Cerebellar nuclear complex (tissue), 1 donor: ENCODE measurements at regions not wholly inside any gene's neighbourhood (a gene's known extent, or its start where the extent isn't known, plus 50 kb on each side); places are given as distances from the start of the nearest gene placed in this dataset.

Experiments used
- DNase-seq, 2 experiments: peaks; one replicate each; lab custom pipeline; 2025; lab: John Stamatoyannopoulos, UW

- DNase-seq = no peak
Observed at GRCh38 chr4:11765849-11766453, 337.3 kb upstream of the HS3ST1 start.

GRCh38 chr4:11748164-11748872 is 319.6 kb upstream of the HS3ST1 start:
- no peak for DNase-seq

- DNase-seq = no peak
Observed at GRCh38 chr4:11746734-11747133, 318.0 kb upstream of the HS3ST1 start.

GRCh38 chr4:11743976-11744375 is 315.3 kb upstream of the HS3ST1 start:
- DNase-seq = no peak

GRCh38 chr4:11743236-11743635 is 314.5 kb upstream of the HS3ST1 start:
- DNase-seq = no peak

GRCh38 chr4:11741190-11741652 is 312.5 kb upstream of the HS3ST1 start:
- DNase-seq = no peak

- DNase-seq = no peak
Observed at GRCh38 chr4:11739992-11740391, 311.3 kb upstream of the HS3ST1 start.

- no peak for DNase-seq
Observed at GRCh38 chr4:11736978-11737377, 308.3 kb upstream of the HS3ST1 start.

- DNase-seq = no peak
Observed at GRCh38 chr4:11735651-11736050, 307.0 kb upstream of the HS3ST1 start.

- DNase-seq = no peak
Observed at GRCh38 chr4:11732155-11732554, 303.5 kb upstream of the HS3ST1 start.

GRCh38 chr4:11730545-11730944 is 301.9 kb upstream of the HS3ST1 start:
- no peak for DNase-seq

- DNase-seq = no peak
Observed at GRCh38 chr4:11729548-11729947, 300.9 kb upstream of the HS3ST1 start.

GRCh38 chr4:11727903-11728564 is 299.3 kb upstream of the HS3ST1 start:
- DNase-seq = no peak

GRCh38 chr4:11724731-11725130 is 296.0 kb upstream of the HS3ST1 start:
- DNase-seq = no peak

- no peak for DNase-seq
Observed at GRCh38 chr4:11722223-11722622, 293.5 kb upstream of the HS3ST1 start.

GRCh38 chr4:11720292-11720691 is 291.6 kb upstream of the HS3ST1 start:
- DNase-seq = no peak

- no peak for DNase-seq
Observed at GRCh38 chr4:11719879-11720278, 291.2 kb upstream of the HS3ST1 start.

- DNase-seq = no peak
Observed at GRCh38 chr4:11715753-11716521, 287.2 kb upstream of the HS3ST1 start.

GRCh38 chr4:11710453-11711093 is 281.9 kb upstream of the HS3ST1 start:
- no peak for DNase-seq

- no peak for DNase-seq
Observed at GRCh38 chr4:11704186-11704830, 275.6 kb upstream of the HS3ST1 start.

- DNase-seq = no peak
Observed at GRCh38 chr4:11702886-11703557, 274.3 kb upstream of the HS3ST1 start.
